Activated T-helper 2 cell treated with anti-CD3 and anti-CD28 coated beads, Interferon-gamma antibody, Interleukin-2, Interleukin-4, amounts not matched to agents 10 μg/mL and 5 μg/mL and 100 μg/mL, durations not matched to agents 14 hours and 24 hours and 36 hours (primary cell): ENCODE measurements at regions not wholly inside any gene's neighbourhood (a gene's known extent, or its start where the extent isn't known, plus 50 kb on each side); places are given as distances from the start of the nearest gene placed in this dataset.

ENCODE experiments used
- DNase-seq: peaks from one replicate; pipeline ENCODE4 v3.0.0; 2021; ENCODE audit warnings: low spot score
- H3K27ac Mint-ChIP-seq: one replicate; pipeline ENCODE4 v1.8.0; 2021; ENCODE audit warnings: mixed read lengths
- H3K27me3 Mint-ChIP-seq: one replicate; pipeline ENCODE4 v1.8.0; 2021; ENCODE audit warnings: low read depth, mixed read lengths
- H3K36me3 Mint-ChIP-seq: one replicate; pipeline ENCODE4 v1.8.0; 2021; ENCODE audit warnings: low read depth, mixed read lengths
- H3K4me1 Mint-ChIP-seq: one replicate; pipeline ENCODE4 v1.8.0; 2021; ENCODE audit warnings: low read depth, mixed read lengths
- H3K4me3 Mint-ChIP-seq: one replicate; pipeline ENCODE4 v1.8.0; 2021; ENCODE audit warnings: low read depth, mild to moderate bottlenecking, moderate library complexity, mixed read lengths
- H3K9me3 Mint-ChIP-seq: one replicate; pipeline ENCODE4 v1.8.0; 2021; ENCODE audit warnings: mixed read lengths
- intact Hi-C: fragments of 100-400 bp; cut with micrococcal nuclease; formaldehyde crosslinking; loops from one replicate; pipeline ENCODE4 v1.15.1; 2023

GRCh38 chr5:158430798-158431167, 571.8 kb upstream of the CLINT1 start:
- Mint-ChIP-seq H3K27me3 (no peaks in the 10 kb centered on the region), H3K27ac (no peak overlapping the region), H3K36me3 (no peaks in the 10 kb centered on the region), H3K9me3 (peaks cover 3% of the 10 kb centered on the region), H3K4me1 (peaks cover 42% of the 10 kb centered on the region), H3K4me3 (no peak overlapping the region)
- DNase-seq, result no peak
- intact Hi-C loops, result no loop called here

- no peak overlapping the region for H3K27ac Mint-ChIP-seq
- no peak for DNase-seq
- intact Hi-C loops, result no loop called here
- peaks cover 3% of the 10 kb centered on the region for H3K9me3 Mint-ChIP-seq
- H3K4me3 Mint-ChIP-seq, result no peak overlapping the region
- peaks cover 37% of the 10 kb centered on the region for H3K4me1 Mint-ChIP-seq
- no peaks in the 10 kb centered on the region for H3K27me3 Mint-ChIP-seq
- no peaks in the 10 kb centered on the region for H3K36me3 Mint-ChIP-seq
These were observed 571.3 kb upstream of the CLINT1 start for GRCh38 chr5:158430166-158430797.

- H3K4me1 Mint-ChIP-seq, result peaks cover 30% of the 10 kb centered on the region
These were observed 570.6 kb upstream of the CLINT1 start for GRCh38 chr5:158429564-158429963.

GRCh38 chr5:158423623-158424200, 564.8 kb upstream of the CLINT1 start:
- intact Hi-C loops, result no loop called here
- Mint-ChIP-seq H3K27me3 (peaks cover 2% of the 10 kb centered on the region), H3K9me3 (no peaks in the 10 kb centered on the region), H3K36me3 (no peaks in the 10 kb centered on the region), H3K4me3 (no peak overlapping the region), H3K4me1 (no peaks in the 10 kb centered on the region), H3K27ac (no peak overlapping the region)
- DNase-seq, result no peak

More at GRCh38 chr5:158429564-158429963, 570.6 kb upstream of the CLINT1 start:
- Mint-ChIP-seq H3K4me3 (no peak overlapping the region), H3K36me3 (no peaks in the 10 kb centered on the region), H3K9me3 (peaks cover 3% of the 10 kb centered on the region), H3K27me3 (no peaks in the 10 kb centered on the region), H3K27ac (no peak overlapping the region)
- intact Hi-C loops, result no loop called here
- no peak for DNase-seq

- H3K36me3 Mint-ChIP-seq, result no peaks in the 10 kb centered on the region
- no peak overlapping the region for H3K4me3 Mint-ChIP-seq
- H3K27ac Mint-ChIP-seq, result no peak overlapping the region
- no peak for DNase-seq
- H3K4me1 Mint-ChIP-seq, result no peaks in the 10 kb centered on the region
- intact Hi-C loops, result no loop called here
- H3K27me3 Mint-ChIP-seq, result peaks cover 2% of the 10 kb centered on the region
- no peaks in the 10 kb centered on the region for H3K9me3 Mint-ChIP-seq
These were observed 563.9 kb upstream of the CLINT1 start for GRCh38 chr5:158422653-158423515.

GRCh38 chr5:158421319-158421718, 562.4 kb upstream of the CLINT1 start:
- Mint-ChIP-seq H3K9me3 (no peaks in the 10 kb centered on the region), H3K4me3 (no peak overlapping the region), H3K27me3 (peaks cover 2% of the 10 kb centered on the region), H3K27ac (no peak overlapping the region), H3K36me3 (no peaks in the 10 kb centered on the region), H3K4me1 (no peaks in the 10 kb centered on the region)
- no peak for DNase-seq
- intact Hi-C loops, result no loop called here

GRCh38 chr5:158419186-158419585, 560.2 kb upstream of the CLINT1 start:
- intact Hi-C loops, result no loop called here
- Mint-ChIP-seq H3K4me3 (no peak overlapping the region), H3K9me3 (no peaks in the 10 kb centered on the region), H3K27me3 (peaks cover 4% of the 10 kb centered on the region), H3K36me3 (no peaks in the 10 kb centered on the region), H3K27ac (no peak overlapping the region), H3K4me1 (no peaks in the 10 kb centered on the region)
- no peak for DNase-seq

GRCh38 chr5:158414780-158415179, 555.8 kb upstream of the CLINT1 start:
- Mint-ChIP-seq H3K4me3 (no peak overlapping the region), H3K27ac (no peak overlapping the region), H3K4me1 (no peaks in the 10 kb centered on the region), H3K27me3 (peaks cover 6% of the 10 kb centered on the region), H3K36me3 (no peaks in the 10 kb centered on the region), H3K9me3 (no peaks in the 10 kb centered on the region)
- no peak for DNase-seq
- intact Hi-C loops, result no loop called here

GRCh38 chr5:158414333-158414762, 555.4 kb upstream of the CLINT1 start:
- Mint-ChIP-seq H3K36me3 (no peaks in the 10 kb centered on the region), H3K9me3 (no peaks in the 10 kb centered on the region), H3K4me3 (no peak overlapping the region), H3K27ac (no peak overlapping the region), H3K27me3 (peaks cover 6% of the 10 kb centered on the region), H3K4me1 (no peaks in the 10 kb centered on the region)
- intact Hi-C loops, result no loop called here
- DNase-seq, result no peak

- intact Hi-C loops, result no loop called here
These were observed 554.3 kb upstream of the CLINT1 start for GRCh38 chr5:158413122-158413680.

GRCh38 chr5:158410976-158411375, 552.0 kb upstream of the CLINT1 start:
- Mint-ChIP-seq H3K9me3 (no peaks in the 10 kb centered on the region), H3K27me3 (peaks cover 6% of the 10 kb centered on the region), H3K36me3 (no peaks in the 10 kb centered on the region), H3K27ac (no peak overlapping the region), H3K4me3 (no peak overlapping the region), H3K4me1 (no peaks in the 10 kb centered on the region)
- intact Hi-C loops, result no loop called here
- no peak for DNase-seq

More at GRCh38 chr5:158413122-158413680, 554.3 kb upstream of the CLINT1 start:
- Mint-ChIP-seq H3K4me3 (no peak overlapping the region), H3K27me3 (peaks cover 6% of the 10 kb centered on the region), H3K4me1 (no peaks in the 10 kb centered on the region), H3K36me3 (no peaks in the 10 kb centered on the region), H3K27ac (no peak overlapping the region), H3K9me3 (no peaks in the 10 kb centered on the region)
- no peak for DNase-seq

- H3K4me1 Mint-ChIP-seq, result no peaks in the 10 kb centered on the region
- no peak overlapping the region for H3K4me3 Mint-ChIP-seq
- intact Hi-C loops, result no loop called here
- H3K9me3 Mint-ChIP-seq, result peaks cover under 1% of the 10 kb centered on the region
- H3K36me3 Mint-ChIP-seq, result no peaks in the 10 kb centered on the region
- no peak overlapping the region for H3K27ac Mint-ChIP-seq
- no peak for DNase-seq
- peaks cover 4% of the 10 kb centered on the region for H3K27me3 Mint-ChIP-seq
These were observed 550.6 kb upstream of the CLINT1 start for GRCh38 chr5:158409507-158409906.

- H3K36me3 Mint-ChIP-seq, result no peaks in the 10 kb centered on the region
- H3K27ac Mint-ChIP-seq, result no peak overlapping the region
- intact Hi-C loops, result no loop called here
- H3K4me3 Mint-ChIP-seq, result no peak overlapping the region
- H3K27me3 Mint-ChIP-seq, result peaks cover 2% of the 10 kb centered on the region
- no peak for DNase-seq
- H3K9me3 Mint-ChIP-seq, result peaks cover 13% of the 10 kb centered on the region
- H3K4me1 Mint-ChIP-seq, result no peaks in the 10 kb centered on the region
These were observed 548.9 kb upstream of the CLINT1 start for GRCh38 chr5:158407824-158408195.
